IMR-90 (cell line): ENCODE measurements at regions not wholly inside any gene's neighbourhood (a gene's known extent, or its start where the extent isn't known, plus 50 kb on each side); places are given as distances from the start of the nearest gene placed in this dataset.

Experiments used
- ATAC-seq: fragments of 200-7000 bp; cut with Tn5 transposase; 2 replicates; pipeline ENCODE4 v1.9.1; 2020; ENCODE audit warnings: low read depth, mild to moderate bottlenecking, moderate library complexity
- BruUV-seq: library from RNA; stranded (reverse); fragments of 400-500 nt; replicated peaks from 2 replicates; lab custom pipeline; 2021; lab: Mats Ljungman, UMichigan
- CTCF ChIA-PET: fragments of 300-600 bp; formaldehyde crosslinking; extraction: SDS; loops from one replicate; lab custom pipeline; 2021; ENCODE audit warnings: antibody characterized with exemption; lab: Yijun Ruan, JAX
- POLR2A ChIA-PET: fragments of 300-600 bp; sonication (Branson Sonifier 250); formaldehyde crosslinking; loops from one replicate; lab custom pipeline; 2022; ENCODE audit warnings: antibody characterized with exemption; ENCODE audit not compliant: unreplicated experiment; lab: Charles Lee
- DNase-seq: peaks from one replicate; pipeline ENCODE4 v3.0.0; 2013
- H2AFZ ChIP-seq: replicated peaks from 2 replicates; pipeline ENCODE3; 2013; ENCODE audit warnings: low read length, mild to moderate bottlenecking; ENCODE audit not compliant: poor library complexity
- H2AK5ac ChIP-seq: 2 replicates; pipeline ENCODE4 v1.6.1; 2013; ENCODE audit warnings: low read depth, low read length, inconsistent platforms
- H2AK9ac ChIP-seq: replicated peaks from 2 replicates; pipeline ENCODE3; 2013; ENCODE audit warnings: mild to moderate bottlenecking, low read depth, low read length, moderate library complexity; ENCODE audit not compliant: poor library complexity
- H2BK120ac ChIP-seq: 2 replicates; pipeline ENCODE4 v1.6.1; 2013; ENCODE audit warnings: low read depth, low read length, inconsistent platforms
- H2BK15ac ChIP-seq: 3 replicates; pipeline ENCODE4 v1.6.1; 2013; ENCODE audit warnings: low read depth, low read length, inconsistent platforms
- H2BK20ac ChIP-seq: 2 replicates; pipeline ENCODE4 v1.6.1; 2013; ENCODE audit warnings: low read depth, mild to moderate bottlenecking, inconsistent platforms, low read length, moderate library complexity
- H2BK5ac ChIP-seq: 2 replicates; pipeline ENCODE4 v1.6.1; 2013; ENCODE audit warnings: mild to moderate bottlenecking, low read depth, low read length, inconsistent platforms; ENCODE audit not compliant: poor library complexity, severe bottlenecking
- H3K14ac ChIP-seq: replicated peaks from 2 replicates; pipeline ENCODE4 v1.6.1; 2013; ENCODE audit warnings: low read depth, low read length, inconsistent platforms
- H3K18ac ChIP-seq: 2 replicates; pipeline ENCODE4 v1.6.1; 2013; ENCODE audit warnings: low read depth, low read length, control low read depth
- H3K23ac ChIP-seq: 2 replicates; pipeline ENCODE4 v1.6.1; 2013; ENCODE audit warnings: low read depth, low read length, inconsistent platforms
- H3K27ac ChIP-seq: 2 replicates; pipeline ENCODE4 v1.5.1; 2013; ENCODE audit warnings: mild to moderate bottlenecking, control low read depth, low read length; ENCODE audit not compliant: insufficient read depth
- H3K27me3 ChIP-seq: 2 replicates; pipeline ENCODE4 v1.6.1; 2013; ENCODE audit warnings: low read length; ENCODE audit not compliant: control insufficient read depth, insufficient read depth
- H3K36me3 ChIP-seq: 2 replicates; pipeline ENCODE4 v1.6.1; 2013; ENCODE audit warnings: low read length, mixed read lengths; ENCODE audit not compliant: control insufficient read depth, insufficient read depth
- H3K4ac ChIP-seq: 2 replicates; pipeline ENCODE4 v1.6.1; 2013; ENCODE audit warnings: low read depth, low read length, inconsistent platforms
- H3K4me1 ChIP-seq: 2 replicates; pipeline ENCODE4 v1.6.1; 2013; ENCODE audit warnings: low read length, mixed read lengths; ENCODE audit not compliant: control insufficient read depth, insufficient read depth
- H3K4me2 ChIP-seq: 2 replicates; pipeline ENCODE4 v1.6.1; 2013; ENCODE audit warnings: low read depth, mild to moderate bottlenecking, control low read depth, low read length, moderate library complexity
- H3K4me3 ChIP-seq: 2 replicates; pipeline ENCODE4 v1.5.1; 2013; ENCODE audit warnings: low read depth, mild to moderate bottlenecking, control low read depth, low read length, moderate library complexity; ENCODE audit not compliant: insufficient read depth
- H3K56ac ChIP-seq: 2 replicates; pipeline ENCODE4 v1.6.1; 2013; ENCODE audit warnings: low read length, inconsistent platforms; ENCODE audit not compliant: insufficient read depth; ENCODE audit errors: extremely low read depth
- H3K79me1 ChIP-seq, 2 experiments: 2 replicates each; pipeline ENCODE4 v1.6.1; 2013; ENCODE audit warnings: low read length in 2 of 2, inconsistent platforms in 1 of 2, low read depth in 1 of 2
- H3K9ac ChIP-seq: 2 replicates; pipeline ENCODE4 v1.6.1; 2013; ENCODE audit warnings: low read depth, low read length, control low read depth
- H3K9me1 ChIP-seq: 2 replicates; pipeline ENCODE4 v1.6.1; 2013; ENCODE audit warnings: low read length, inconsistent platforms; ENCODE audit not compliant: insufficient read depth
- H3K9me3 ChIP-seq: 2 replicates; pipeline ENCODE4 v1.6.1; 2013; ENCODE audit warnings: low read length; ENCODE audit not compliant: control insufficient read depth, insufficient read depth
- H4K20me1 ChIP-seq: 2 replicates; pipeline ENCODE4 v1.6.1; 2013; ENCODE audit warnings: low read length, inconsistent platforms; ENCODE audit not compliant: insufficient read depth
- H4K5ac ChIP-seq: 2 replicates; pipeline ENCODE4 v1.6.1; 2013; ENCODE audit warnings: mild to moderate bottlenecking, low read depth, low read length, control low read depth
- H4K8ac ChIP-seq, 2 experiments: 2 replicates each; pipeline ENCODE4 v1.6.1; 2013; ENCODE audit warnings: low read depth in 2 of 2, low read length in 2 of 2, control low read depth in 1 of 2, inconsistent platforms in 1 of 2
- H4K91ac ChIP-seq: 2 replicates; pipeline ENCODE4 v1.6.1; 2013; ENCODE audit warnings: low read depth, low read length, inconsistent platforms; ENCODE audit not compliant: insufficient read depth
- BHLHE40 ChIP-seq: fragments of 150-350 bp; IDR thresholded peaks from 2 replicates; pipeline ENCODE4 v1.6.1; 2016; ENCODE audit warnings: mild to moderate bottlenecking, low read depth, low read length
- CEBPB ChIP-seq: IDR thresholded peaks from 2 replicates; pipeline ENCODE4 v1.6.1; 2012; ENCODE audit warnings: low read depth, low read length, improper control_type of control experiment
- CHD1 ChIP-seq: IDR thresholded peaks from 2 replicates; pipeline ENCODE4 v1.6.1; 2012; ENCODE audit warnings: low read depth, low read length, improper control_type of control experiment
- CTCF ChIP-seq: conservative IDR thresholded peaks from 2 replicates; pipeline ENCODE4 v1.5.1; 2012; ENCODE audit warnings: mild to moderate bottlenecking, low read depth, low read length, improper control_type of control experiment
- FOS ChIP-seq: fragments of 150-350 bp; IDR thresholded peaks from 2 replicates; pipeline ENCODE4 v1.6.1; 2016; ENCODE audit warnings: low read depth, low read length
- MAFK ChIP-seq: IDR thresholded peaks from 2 replicates; pipeline ENCODE4 v1.6.1; 2012; ENCODE audit warnings: low read depth, low read length, improper control_type of control experiment
- NFE2L2 ChIP-seq: fragments of 150-350 bp; IDR thresholded peaks from 2 replicates; pipeline ENCODE4 v1.6.1; 2016; ENCODE audit warnings: low read depth, mild to moderate bottlenecking, low read length
- POLR2A ChIP-seq: IDR thresholded peaks from 2 replicates; pipeline ENCODE4 v1.6.1; 2012; ENCODE audit warnings: mild to moderate bottlenecking, low read depth, low read length
- RAD21 ChIP-seq: IDR thresholded peaks from 2 replicates; pipeline ENCODE4 v1.6.1; 2012; ENCODE audit warnings: low read length, improper control_type of control experiment
- RCOR1 ChIP-seq: IDR thresholded peaks from 2 replicates; pipeline ENCODE4 v1.6.1; 2012; ENCODE audit warnings: mild to moderate bottlenecking, low read length, improper control_type of control experiment; ENCODE audit not compliant: insufficient replicate concordance
- RFX5 ChIP-seq: IDR thresholded peaks from 2 replicates; pipeline ENCODE4 v1.8.0; 2012; ENCODE audit warnings: low read depth, mild to moderate bottlenecking, low read length, moderate library complexity
- SMC3 ChIP-seq: fragments of 150-350 bp; IDR thresholded peaks from 2 replicates; pipeline ENCODE4 v1.6.1; 2016; ENCODE audit warnings: low read depth, mild to moderate bottlenecking, antibody characterized with exemption, low read length, moderate library complexity
- WGBS, 2 experiments: methylation state at CpG; one replicate each; pipeline versions ENCODE4 v1.1.5 to v1.1.7; 2013; ENCODE audit warnings: missing lambda C conversion rate in 2 of 2; ENCODE audit not compliant: insufficient read length in 1 of 2; ENCODE audit errors: extremely low coverage in 2 of 2; 5-methylcytosine and 5-hydroxymethylcytosine counted together
- dilution Hi-C: fragments of 300-500 bp; cut with HindIII; formaldehyde crosslinking; loops from one replicate; pipeline ENCODE4 v1.14.3; 2018; ENCODE audit warnings: low sequenced_read_pairs; ENCODE audit not compliant: unreplicated experiment
- in situ Hi-C: fragments of 300-500 bp; cut with MboI; formaldehyde crosslinking; loops from 3 replicates; pipeline ENCODE4 v1.14.3; 2019; ENCODE audit warnings: low sequenced_read_pairs, inconsistent platforms, mixed read lengths
- intact Hi-C: fragments of 100-400 bp; cut with micrococcal nuclease; formaldehyde crosslinking; loops from 2 replicates; pipeline ENCODE4 v1.10.0; 2022
- TF ChIP-seq, protein P1 (sequence below): fragments of 150-350 bp; IDR thresholded peaks from 2 replicates; pipeline ENCODE4 v1.6.1; 2017; ENCODE audit warnings: mild to moderate bottlenecking, antibody characterized with exemption, low read length, low read depth
- TF ChIP-seq, protein P2 (sequence below): fragments of 150-350 bp; IDR thresholded peaks from 2 replicates; pipeline ENCODE4 v1.6.1; 2016; ENCODE audit warnings: low read depth, mild to moderate bottlenecking, low read length, moderate library complexity, borderline replicate concordance

DNA sequence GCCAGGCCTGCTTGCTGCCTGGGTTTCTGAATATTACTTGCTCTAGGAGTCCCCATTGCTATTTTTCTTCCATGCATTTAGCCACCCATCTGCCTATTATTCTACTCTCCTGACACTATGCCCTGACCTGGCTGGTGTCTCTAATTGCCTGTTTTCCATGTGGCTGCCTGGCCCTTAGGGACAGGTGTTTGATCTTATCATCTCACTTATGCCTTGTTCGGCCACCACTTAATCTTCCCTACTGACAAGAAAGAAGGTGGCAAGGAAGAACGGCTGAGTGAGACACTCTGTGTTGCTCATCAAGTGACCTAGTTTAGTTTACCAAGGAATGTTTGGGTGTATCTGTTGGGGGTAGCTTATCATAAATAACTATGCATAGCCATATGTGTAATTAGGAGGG is 50.4 kb upstream of the RAPH1 start:
- no peak overlapping the region for H3K4ac ChIP-seq
- no peaks in the 10 kb centered on the region for H3K27me3 ChIP-seq
- H2AK5ac ChIP-seq: peak overlapping the region; percentile 29; the same call in 1 of the 2 replicates
- H3K14ac ChIP-seq: 0 out of 2 replicates have a peak overlapping the region, but pooled peaks have one; percentile 7
- H3K4me1 ChIP-seq: peaks cover 5% of the 10 kb centered on the region
- no peaks in the 10 kb centered on the region for H3K9me3 ChIP-seq
- ATAC-seq (no peak), DNase-seq (no peak)
- H3K36me3 ChIP-seq: no peaks in the 10 kb centered on the region
- in situ Hi-C loops: no loop called here
- H2BK20ac ChIP-seq: no peak overlapping the region
- H4K91ac ChIP-seq: no peak overlapping the region
- TF ChIP-seq RFX5 (no peak), RCOR1 (no peak), CTCF (no peak), SMC3 (no peak), CHD1 (no peak), MAFK (no peak), BHLHE40 (no peak), NFE2L2 (no peak), POLR2A (no peak), RAD21 (no peak), CEBPB (no peak), FOS (no peak)
- TF ChIP-seq, protein P1, sequence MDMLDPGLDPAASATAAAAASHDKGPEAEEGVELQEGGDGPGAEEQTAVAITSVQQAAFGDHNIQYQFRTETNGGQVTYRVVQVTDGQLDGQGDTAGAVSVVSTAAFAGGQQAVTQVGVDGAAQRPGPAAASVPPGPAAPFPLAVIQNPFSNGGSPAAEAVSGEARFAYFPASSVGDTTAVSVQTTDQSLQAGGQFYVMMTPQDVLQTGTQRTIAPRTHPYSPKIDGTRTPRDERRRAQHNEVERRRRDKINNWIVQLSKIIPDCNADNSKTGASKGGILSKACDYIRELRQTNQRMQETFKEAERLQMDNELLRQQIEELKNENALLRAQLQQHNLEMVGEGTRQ: no peak
- TF ChIP-seq, protein P2, sequence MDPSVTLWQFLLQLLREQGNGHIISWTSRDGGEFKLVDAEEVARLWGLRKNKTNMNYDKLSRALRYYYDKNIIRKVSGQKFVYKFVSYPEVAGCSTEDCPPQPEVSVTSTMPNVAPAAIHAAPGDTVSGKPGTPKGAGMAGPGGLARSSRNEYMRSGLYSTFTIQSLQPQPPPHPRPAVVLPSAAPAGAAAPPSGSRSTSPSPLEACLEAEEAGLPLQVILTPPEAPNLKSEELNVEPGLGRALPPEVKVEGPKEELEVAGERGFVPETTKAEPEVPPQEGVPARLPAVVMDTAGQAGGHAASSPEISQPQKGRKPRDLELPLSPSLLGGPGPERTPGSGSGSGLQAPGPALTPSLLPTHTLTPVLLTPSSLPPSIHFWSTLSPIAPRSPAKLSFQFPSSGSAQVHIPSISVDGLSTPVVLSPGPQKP: no peak
- intact Hi-C loops: no loop called here
- no peaks in the 10 kb centered on the region for H4K20me1 ChIP-seq
- no peak overlapping the region for H2BK5ac ChIP-seq
- H3K18ac ChIP-seq: no peak overlapping the region
- CTCF ChIA-PET: interaction anchor here (0.5 kb wide), 1 partner anchor 35 kb away, joined by 4 read pairs; no protein-coding TSS in a partner anchor
- no peak overlapping the region for H3K4me2 ChIP-seq
- POLR2A ChIA-PET: no interaction called here
- H3K23ac ChIP-seq: no peak overlapping the region
- no peak overlapping the region for H3K4me3 ChIP-seq
- BruUV-seq: no TSS peak
- no peak overlapping the region for H4K5ac ChIP-seq
- H3K27ac ChIP-seq: no peak overlapping the region
- H3K56ac ChIP-seq: no peak overlapping the region
- WGBS, 2 experiments: no CpG with 5 or more reads among the region's 2 CpGs
- H3K9ac ChIP-seq: no peak overlapping the region
- H3K79me1 ChIP-seq: no peaks in the 10 kb centered on the region
- H3K9me1 ChIP-seq: peaks cover 11% of the 10 kb centered on the region; the same call in 1 of the 2 replicates
- dilution Hi-C loops: no loop called here
- H2BK15ac ChIP-seq: no peak overlapping the region
- no peak overlapping the region for H4K8ac ChIP-seq
- H2AK9ac ChIP-seq: no peak overlapping the region
- no peak overlapping the region for H2AFZ ChIP-seq
- H2BK120ac ChIP-seq: no peak overlapping the region
